Left lung (tissue), 4 donors: ENCODE measurements at regions not wholly inside any gene's neighbourhood (a gene's known extent, or its start where the extent isn't known, plus 50 kb on each side); places are given as distances from the start of the nearest gene placed in this dataset.

Experiments
- ATAC-seq: fragments of 200-7000 bp; cut with Tn5 transposase; one replicate; pipeline ENCODE4 v1.9.1; 2020; ENCODE audit warnings: moderate library complexity
- DNase-seq, 4 donors: peaks; one replicate each; pipeline ENCODE4 v3.0.0-alpha.2; 2013 to 2020
- H3K27ac ChIP-seq, 2 donors: fragments of 200-600 bp; sonication (generic) in 1 of 2; one replicate each; pipeline versions ENCODE4 v1.5.0 to v1.8.0; 2020 to 2021
- H3K27me3 ChIP-seq, 2 donors: fragments of 200-600 bp; sonication (generic) in 1 of 2; one replicate each; pipeline versions ENCODE4 v1.5.0 to v1.8.0; 2020 to 2021
- H3K36me3 ChIP-seq, 2 donors: fragments of 200-600 bp; sonication (generic) in 1 of 2; one replicate each; pipeline versions ENCODE4 v1.5.0 to v1.8.0; 2020 to 2021
- H3K4me1 ChIP-seq, 2 donors: fragments of 200-600 bp; one replicate each; pipeline ENCODE4 v1.8.0; 2021
- H3K4me3 ChIP-seq, 2 donors: fragments of 200-600 bp; sonication (generic) in 1 of 2; one replicate each; pipeline versions ENCODE4 v1.5.0 to v1.8.0; 2020 to 2021; ENCODE audit warnings: mild to moderate bottlenecking in 1 of 2
- H3K9me3 ChIP-seq, 2 donors: fragments of 200-600 bp; sonication (generic) in 1 of 2; one replicate each; pipeline versions ENCODE4 v1.5.0 to v1.8.0; 2020 to 2021
- CTCF ChIP-seq, 2 donors: fragments of 200-600 bp; sonication (generic) in 1 of 2; IDR thresholded peaks; one replicate each; pipeline versions ENCODE4 v1.5.0 to v1.8.0; 2021; ENCODE audit warnings: antibody characterized with exemption in 2 of 2
- intact Hi-C, 2 donors: fragments of 100-400 bp; cut with DNase I; formaldehyde crosslinking; loops; one replicate each; pipeline versions ENCODE4 v1.11.2 to v1.14.2; 2022
- donor health status: DM: no; HTN: yes; CAD: no.
- donor health status: DM: no; HTN: no; CAD: no.

- intact Hi-C loops, result no loop called here
- Histone ChIP-seq H3K27ac (no peak overlapping the region), H3K36me3 (no peaks in the 10 kb centered on the region), H3K9me3 (no peaks in the 10 kb centered on the region), H3K4me3 (no peak overlapping the region), H3K4me1 (no peaks in the 10 kb centered on the region), H3K27me3 (no peaks in the 10 kb centered on the region)
- no peak for TF ChIP-seq CTCF (IDR thresholded peaks at IDR 0.05)
- DNase-seq, result peak in 2 of 4 donors; percentile 47 to 59
- peak; percentile 84 for ATAC-seq
Measured at GRCh38 chr10:21160116-21160515, 263.0 kb upstream of the NEBL start.

- H3K27ac ChIP-seq, result no peak overlapping the region
- no peaks in the 10 kb centered on the region for H3K4me1 ChIP-seq
- DNase-seq, result no peak
- no peaks in the 10 kb centered on the region for H3K27me3 ChIP-seq
- H3K36me3 ChIP-seq, result no peaks in the 10 kb centered on the region
- ATAC-seq, result peak; percentile 49
- no peak for TF ChIP-seq CTCF (IDR thresholded peaks at IDR 0.05)
- no peak overlapping the region for H3K4me3 ChIP-seq
- intact Hi-C loops, result no loop called here
- no peaks in the 10 kb centered on the region for H3K9me3 ChIP-seq
Measured at GRCh38 chr10:21159669-21160068, 262.6 kb upstream of the NEBL start.

GRCh38 chr10:21158301-21158700 is 261.2 kb upstream of the NEBL start:
- H3K36me3 ChIP-seq, result no peaks in the 10 kb centered on the region
- H3K9me3 ChIP-seq, result no peaks in the 10 kb centered on the region
- no peaks in the 10 kb centered on the region for H3K4me1 ChIP-seq
- no peak overlapping the region for H3K4me3 ChIP-seq
- intact Hi-C loops, result no loop called here
- no peak for ATAC-seq
- no peaks in the 10 kb centered on the region for H3K27me3 ChIP-seq
- DNase-seq, result no peak
- H3K27ac ChIP-seq, result no peak overlapping the region
- TF ChIP-seq CTCF (IDR thresholded peaks at IDR 0.05), result no peak

- DNase-seq, result no peak
- TF ChIP-seq CTCF (IDR thresholded peaks at IDR 0.05), result no peak
- Histone ChIP-seq H3K4me1 (no peaks in the 10 kb centered on the region), H3K27ac (no peak overlapping the region), H3K9me3 (no peaks in the 10 kb centered on the region), H3K4me3 (no peak overlapping the region), H3K36me3 (no peaks in the 10 kb centered on the region), H3K27me3 (no peaks in the 10 kb centered on the region)
- intact Hi-C loops, result no loop called here
- no peak for ATAC-seq
Measured at GRCh38 chr10:21157664-21158063, 260.6 kb upstream of the NEBL start.

GRCh38 chr10:21150166-21150565 is 253.1 kb upstream of the NEBL start:
- DNase-seq (no peak), ATAC-seq (no peak)
- H3K9me3 ChIP-seq, result no peaks in the 10 kb centered on the region
- intact Hi-C loops, result no loop called here
- H3K4me3 ChIP-seq, result no peak overlapping the region
- no peak overlapping the region for H3K27ac ChIP-seq
- H3K4me1 ChIP-seq, result no peaks in the 10 kb centered on the region
- TF ChIP-seq CTCF (IDR thresholded peaks at IDR 0.05), result no peak
- H3K36me3 ChIP-seq, result no peaks in the 10 kb centered on the region
- H3K27me3 ChIP-seq, result no peaks in the 10 kb centered on the region
